SK-N-SH (cell line): ENCODE measurements at regions not wholly inside any gene's neighbourhood (a gene's known extent, or its start where the extent isn't known, plus 50 kb on each side); places are given as distances from the start of the nearest gene placed in this dataset.

ENCODE experiments used
- CTCF ChIA-PET: fragments of 300-600, 350-600 bp; formaldehyde crosslinking; extraction: SDS; loops from one replicate; lab custom pipeline; 2021; lab: Yijun Ruan, JAX
- POLR2A ChIA-PET: fragments of 350-600 bp; sonication (Branson Sonifier 250); formaldehyde crosslinking; extraction: SDS; loops from one replicate; lab custom pipeline; 2020; ENCODE audit warnings: antibody characterized with exemption, inconsistent platforms; lab: Yijun Ruan, JAX
- DNase-seq: peaks from one replicate; pipeline ENCODE4 v3.0.0; 2012
- H2AFZ ChIP-seq: fragments of 200-600 bp; sonication (generic); 2 replicates; pipeline ENCODE4 v1.8.1; 2016; ENCODE audit warnings: antibody characterized with exemption, mild to moderate bottlenecking, low read depth
- H3F3A ChIP-seq: fragments of 200-600 bp; sonication (generic); replicated peaks from 2 replicates; pipeline ENCODE3; 2016; ENCODE audit warnings: antibody characterized with exemption, mild to moderate bottlenecking; ENCODE audit not compliant: insufficient read depth
- H3K27ac ChIP-seq, 2 experiments: fragments of 200-500 bp in 1 of 2; fragments of 200-600 bp in 1 of 2; sonication (Bioruptor generic) in 1 of 2; sonication (generic), shearing (Covaris generic) in 1 of 2; 2 replicates each; pipeline versions ENCODE4 v1.5.1 to v1.6.1; 2014 to 2016; ENCODE audit warnings: low read depth in 2 of 2, inconsistent platforms in 1 of 2, low read length in 1 of 2, mild to moderate bottlenecking in 1 of 2, mixed read lengths in 1 of 2
- H3K27me3 ChIP-seq: fragments of 200-600 bp; sonication (generic), shearing (Covaris generic); 2 replicates; pipeline ENCODE4 v1.6.1; 2016; ENCODE audit warnings: mixed run types; ENCODE audit not compliant: insufficient read depth
- H3K36me3 ChIP-seq, 2 experiments: fragments of 200-500 bp in 1 of 2; fragments of 200-600 bp in 1 of 2; sonication (Bioruptor generic) in 1 of 2; sonication (generic) in 1 of 2; replicated peaks in 1 of 2; 2 replicates each; pipeline versions ENCODE3 to v1.5.1; 2014 to 2016; ENCODE audit warnings: low read length in 1 of 2, mild to moderate bottlenecking in 1 of 2; ENCODE audit not compliant: insufficient read depth in 2 of 2, control insufficient read depth in 1 of 2
- H3K4me1 ChIP-seq, 2 experiments: fragments of 200-500 bp in 1 of 2; fragments of 200-600 bp in 1 of 2; sonication (Bioruptor generic) in 1 of 2; sonication (generic), shearing (Covaris generic) in 1 of 2; 2 replicates each; pipeline versions ENCODE4 v1.5.1 to v1.6.1; 2014 to 2016; ENCODE audit warnings: low read depth in 1 of 2, low read length in 1 of 2, mixed run types in 1 of 2; ENCODE audit not compliant: insufficient read depth in 2 of 2, control insufficient read depth in 1 of 2
- H3K4me2 ChIP-seq: fragments of 200-600 bp; sonication (generic), shearing (Covaris generic); 2 replicates; pipeline ENCODE4 v1.6.1; 2017; ENCODE audit warnings: mixed run types
- H3K4me3 ChIP-seq, 2 experiments: fragments of 200-500 bp in 1 of 2; fragments of 200-600 bp in 1 of 2; sonication (Bioruptor generic) in 1 of 2; sonication (generic), shearing (Covaris generic) in 1 of 2; 2 replicates each; pipeline versions ENCODE4 v1.5.1 to v1.8.1; 2014 to 2016; ENCODE audit warnings: low read depth in 2 of 2, inconsistent platforms in 1 of 2, low read length in 1 of 2, mild to moderate bottlenecking in 1 of 2, mixed read lengths in 1 of 2, moderate library complexity in 1 of 2
- H3K79me2 ChIP-seq: fragments of 200-600 bp; sonication (generic); 2 replicates; pipeline ENCODE4 v1.8.1; 2017; ENCODE audit warnings: mild to moderate bottlenecking; ENCODE audit not compliant: insufficient read depth
- H3K9ac ChIP-seq: fragments of 200-600 bp; sonication (generic); 2 replicates; pipeline ENCODE4 v1.6.1; 2017; ENCODE audit warnings: mixed run types
- H3K9me2 ChIP-seq: fragments of 200-600 bp; sonication (generic); 2 replicates; pipeline ENCODE4 v1.6.1; 2017; ENCODE audit warnings: mixed run types
- H3K9me3 ChIP-seq: fragments of 200-600 bp; sonication (generic); 2 replicates; pipeline ENCODE4 v1.6.1; 2017; ENCODE audit warnings: mixed run types, mild to moderate bottlenecking, moderate library complexity
- H4K20me1 ChIP-seq: fragments of 200-600 bp; sonication (generic); 2 replicates; pipeline ENCODE4 v1.6.1; 2017; ENCODE audit warnings: mild to moderate bottlenecking, mixed run types; ENCODE audit not compliant: insufficient read depth
- ELF1 ChIP-seq: IDR thresholded peaks from 2 replicates; pipeline ENCODE4 v1.4.0; 2012
- EP300 ChIP-seq, 2 experiments: IDR thresholded peaks; 2 replicates each; pipeline versions ENCODE4 v1.4.0 to v1.6.1; 2012; ENCODE audit warnings: borderline replicate concordance in 1 of 2, low read depth in 1 of 2, low read length in 1 of 2
- FOSL2 ChIP-seq: IDR thresholded peaks from 2 replicates; pipeline ENCODE4 v1.4.0; 2012; ENCODE audit warnings: low read depth, mild to moderate bottlenecking, moderate library complexity, borderline replicate concordance
- FOXM1 ChIP-seq: IDR thresholded peaks from 2 replicates; pipeline ENCODE4 v1.4.0; 2012; ENCODE audit warnings: low read depth, mild to moderate bottlenecking
- GABPA ChIP-seq: IDR thresholded peaks from 2 replicates; pipeline ENCODE4 v1.4.0; 2012; ENCODE audit warnings: low read depth, mild to moderate bottlenecking
- GATA2 ChIP-seq: sonication (generic); formaldehyde crosslinking; IDR thresholded peaks from 2 replicates; pipeline ENCODE4 v1.5.0; 2020; ENCODE audit warnings: mild to moderate bottlenecking, missing genetic modification reagents
- JUND ChIP-seq: IDR thresholded peaks from 2 replicates; pipeline ENCODE4 v1.4.0; 2012
- MEF2A ChIP-seq: IDR thresholded peaks from 2 replicates; pipeline ENCODE4 v1.4.0; 2012; ENCODE audit warnings: low read depth, borderline replicate concordance
- MXI1 ChIP-seq: IDR thresholded peaks from 2 replicates; pipeline ENCODE4 v1.6.1; 2012; ENCODE audit warnings: mild to moderate bottlenecking, low read depth, low read length, improper control_type of control experiment
- NFIC ChIP-seq: IDR thresholded peaks from 2 replicates; pipeline ENCODE4 v1.4.0; 2012; ENCODE audit warnings: borderline replicate concordance
- NRF1 ChIP-seq: IDR thresholded peaks from 2 replicates; pipeline ENCODE4 v1.6.1; 2012; ENCODE audit warnings: low read depth, mild to moderate bottlenecking, low read length
- POLR2AphosphoS5 ChIP-seq: IDR thresholded peaks from 2 replicates; pipeline ENCODE4 v1.6.1; 2012; ENCODE audit warnings: low read depth, low read length
- RAD21 ChIP-seq: IDR thresholded peaks from 2 replicates; pipeline ENCODE4 v1.6.1; 2012; ENCODE audit warnings: mild to moderate bottlenecking, low read length
- RCOR1 ChIP-seq: fragments of 150-350 bp; IDR thresholded peaks from 2 replicates; pipeline ENCODE4 v1.6.1; 2017; ENCODE audit warnings: antibody characterized with exemption, low read length
- RXRA ChIP-seq: IDR thresholded peaks from 2 replicates; pipeline ENCODE4 v1.4.0; 2012; ENCODE audit warnings: low read depth, mild to moderate bottlenecking, borderline replicate concordance
- SIN3A ChIP-seq: IDR thresholded peaks from 2 replicates; pipeline ENCODE4 v1.6.1; 2012; ENCODE audit warnings: low read depth, mild to moderate bottlenecking, low read length, moderate library complexity, borderline replicate concordance
- SMC3 ChIP-seq: IDR thresholded peaks from 2 replicates; pipeline ENCODE4 v1.6.1; 2012; ENCODE audit warnings: low read depth, low read length, improper control_type of control experiment
- TAF1 ChIP-seq: IDR thresholded peaks from 2 replicates; pipeline ENCODE4 v1.6.1; 2012; ENCODE audit warnings: low read depth, mild to moderate bottlenecking, low read length, moderate library complexity, borderline replicate concordance
- TCF12 ChIP-seq: IDR thresholded peaks from 2 replicates; pipeline ENCODE4 v1.4.0; 2012
- TEAD4 ChIP-seq: IDR thresholded peaks from 2 replicates; pipeline ENCODE4 v1.4.0; 2012; ENCODE audit warnings: mild to moderate bottlenecking, borderline replicate concordance; ENCODE audit not compliant: insufficient read depth
- YY1 ChIP-seq: IDR thresholded peaks from 2 replicates; pipeline ENCODE4 v1.4.0; 2012; ENCODE audit warnings: low read depth, mild to moderate bottlenecking
- WGBS: methylation state at CpG from one replicate; pipeline ENCODE4 v1.1.6; 2017; ENCODE audit warnings: low lambda C conversion rate; 5-methylcytosine and 5-hydroxymethylcytosine counted together
- TF ChIP-seq, protein P1 (sequence below): IDR thresholded peaks from 2 replicates; pipeline ENCODE4 v1.4.0; 2012; ENCODE audit warnings: low read depth, borderline replicate concordance
- TF ChIP-seq, protein P2 (sequence below): IDR thresholded peaks from 2 replicates; pipeline ENCODE4; 2012
- TF ChIP-seq, protein P3 (sequence below): fragments of 200-600 bp; sonication (generic); IDR thresholded peaks from 2 replicates; pipeline ENCODE4 v1.6.1; 2017; ENCODE audit warnings: antibody characterized with exemption, mild to moderate bottlenecking, moderate library complexity
- TF ChIP-seq, protein P4 (sequence below): IDR thresholded peaks from 2 replicates; pipeline ENCODE4 v1.4.0; 2012; ENCODE audit warnings: low read depth, borderline replicate concordance

DNA sequence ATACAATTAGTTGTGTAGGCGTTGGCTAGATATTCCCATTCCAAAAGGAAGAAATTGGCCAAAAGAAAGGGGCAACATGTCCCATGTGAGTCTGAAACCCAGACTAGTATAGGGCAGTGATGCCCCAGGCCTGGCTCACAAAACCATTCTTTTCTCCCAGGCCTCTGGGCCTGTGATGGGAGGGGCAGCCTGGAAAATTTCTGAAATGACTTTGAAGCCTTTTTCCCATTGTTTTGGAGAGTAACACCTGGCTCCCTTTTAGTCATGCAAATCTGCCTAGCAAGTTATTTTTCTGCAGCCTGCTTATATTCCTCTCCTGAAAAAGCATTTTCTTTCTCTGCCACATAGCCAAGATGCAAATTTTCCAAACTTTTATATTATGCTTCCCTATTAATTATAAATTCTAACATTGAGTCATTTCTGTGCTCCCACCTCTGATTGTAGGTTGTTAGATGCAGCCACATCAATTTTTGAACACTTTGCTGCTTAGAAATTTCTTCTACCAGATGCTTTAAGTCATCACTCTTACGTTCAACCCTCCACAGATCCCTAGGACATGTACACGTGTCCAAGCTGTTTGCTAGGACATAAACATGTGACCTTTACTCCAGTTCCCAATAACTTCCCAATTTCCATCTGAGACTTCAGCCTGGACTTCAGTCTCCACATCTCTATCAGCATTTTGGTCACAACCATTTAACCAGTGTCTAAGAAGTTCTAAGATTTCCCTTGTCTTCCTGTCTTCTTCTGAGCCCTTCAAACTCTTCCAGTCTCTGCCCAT is 76.1 kb upstream of the MC4R start (continued):
- TF ChIP-seq, protein P1, sequence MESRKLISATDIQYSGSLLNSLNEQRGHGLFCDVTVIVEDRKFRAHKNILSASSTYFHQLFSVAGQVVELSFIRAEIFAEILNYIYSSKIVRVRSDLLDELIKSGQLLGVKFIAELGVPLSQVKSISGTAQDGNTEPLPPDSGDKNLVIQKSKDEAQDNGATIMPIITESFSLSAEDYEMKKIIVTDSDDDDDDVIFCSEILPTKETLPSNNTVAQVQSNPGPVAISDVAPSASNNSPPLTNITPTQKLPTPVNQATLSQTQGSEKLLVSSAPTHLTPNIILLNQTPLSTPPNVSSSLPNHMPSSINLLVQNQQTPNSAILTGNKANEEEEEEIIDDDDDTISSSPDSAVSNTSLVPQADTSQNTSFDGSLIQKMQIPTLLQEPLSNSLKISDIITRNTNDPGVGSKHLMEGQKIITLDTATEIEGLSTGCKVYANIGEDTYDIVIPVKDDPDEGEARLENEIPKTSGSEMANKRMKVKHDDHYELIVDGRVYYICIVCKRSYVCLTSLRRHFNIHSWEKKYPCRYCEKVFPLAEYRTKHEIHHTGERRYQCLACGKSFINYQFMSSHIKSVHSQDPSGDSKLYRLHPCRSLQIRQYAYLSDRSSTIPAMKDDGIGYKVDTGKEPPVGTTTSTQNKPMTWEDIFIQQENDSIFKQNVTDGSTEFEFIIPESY = no peak
- TF ChIP-seq GABPA = no peak
- no peak for TF ChIP-seq NFIC
- no peak for TF ChIP-seq RCOR1
- no peak for TF ChIP-seq SMC3

DNA sequence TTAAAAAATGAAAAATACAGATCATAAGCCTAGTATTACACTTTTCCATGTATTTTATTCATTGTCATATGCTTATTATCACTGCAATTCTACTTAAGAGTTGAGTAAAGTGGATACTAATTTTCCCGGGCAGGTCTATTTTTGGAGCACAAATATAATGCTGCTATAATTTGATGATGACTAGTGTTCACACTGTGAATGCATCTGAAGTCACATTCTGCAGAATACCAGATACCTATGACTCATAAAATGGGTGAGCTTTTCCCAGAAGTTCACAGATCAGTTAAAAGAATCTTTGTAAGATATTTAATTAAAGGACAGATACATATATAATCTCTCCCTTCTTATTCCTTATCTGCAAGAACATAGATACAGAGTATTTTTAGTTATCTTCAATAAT is 79.8 kb upstream of the MC4R start:
- H3K79me2 ChIP-seq = no peaks in the 10 kb centered on the region
- no peaks in the 10 kb centered on the region for H3K36me3 ChIP-seq
- no peaks in the 10 kb centered on the region for H4K20me1 ChIP-seq
- H3K9me3 ChIP-seq = no peaks in the 10 kb centered on the region
- WGBS = 7% methylated on average over 1 of the region's 1 CpG
- no peaks in the 10 kb centered on the region for H3F3A ChIP-seq
- H3K27me3 ChIP-seq = no peaks in the 10 kb centered on the region
- no peak overlapping the region for H2AFZ ChIP-seq
- peak; percentile 13 for DNase-seq
- H3K9me2 ChIP-seq = no peaks in the 10 kb centered on the region
- no peaks in the 10 kb centered on the region; a peak in 2 of 4 replicates for H3K4me1 ChIP-seq
- H3K9ac ChIP-seq = no peak overlapping the region
- ChIA-PET POLR2A (no interaction called here), CTCF (no interaction called here)
- no peak overlapping the region for H3K4me3 ChIP-seq
- peak overlapping the region in 1 of 2 experiments; percentile 17; a peak in 1 of 4 replicates for H3K27ac ChIP-seq
- TF ChIP-seq RXRA (peak; percentile 51; the same call in 1 of the 2 replicates), FOSL2 (peak; percentile 80; the same call in 1 of the 2 replicates), MEF2A (peak; percentile 97), GATA2 (CRISPR knock-in tag) (no peak), NRF1 (no peak), MXI1 (no peak), TEAD4 (peak; percentile 13; the same call in 1 of the 2 replicates), YY1 (no peak), FOXM1 (peak; percentile 29; the same call in 1 of the 2 replicates), TCF12 (peak; percentile 90), GABPA (no peak), JUND (peak; percentile 84), TAF1 (no peak), EP300 (IDR thresholded peaks at IDR 0.05; ENCODE audit: borderline replicate concordance in 1 of 2, low read depth in 1 of 2, low read length in 1 of 2) (peak; percentile 60 to 77; a peak in 3 of 4 replicates), SMC3 (no peak), RAD21 (no peak), SIN3A (no peak), NFIC (peak; percentile 40; the same call in 1 of the 2 replicates), ELF1 (no peak), POLR2AphosphoS5 (peak; percentile 71; the same call in 1 of the 2 replicates)
- TF ChIP-seq, protein P2, sequence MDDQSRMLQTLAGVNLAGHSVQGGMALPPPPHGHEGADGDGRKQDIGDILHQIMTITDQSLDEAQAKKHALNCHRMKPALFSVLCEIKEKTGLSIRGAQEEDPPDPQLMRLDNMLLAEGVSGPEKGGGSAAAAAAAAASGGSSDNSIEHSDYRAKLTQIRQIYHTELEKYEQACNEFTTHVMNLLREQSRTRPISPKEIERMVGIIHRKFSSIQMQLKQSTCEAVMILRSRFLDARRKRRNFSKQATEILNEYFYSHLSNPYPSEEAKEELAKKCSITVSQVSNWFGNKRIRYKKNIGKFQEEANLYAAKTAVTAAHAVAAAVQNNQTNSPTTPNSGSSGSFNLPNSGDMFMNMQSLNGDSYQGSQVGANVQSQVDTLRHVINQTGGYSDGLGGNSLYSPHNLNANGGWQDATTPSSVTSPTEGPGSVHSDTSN = peak; percentile 80
- TF ChIP-seq, protein P3, sequence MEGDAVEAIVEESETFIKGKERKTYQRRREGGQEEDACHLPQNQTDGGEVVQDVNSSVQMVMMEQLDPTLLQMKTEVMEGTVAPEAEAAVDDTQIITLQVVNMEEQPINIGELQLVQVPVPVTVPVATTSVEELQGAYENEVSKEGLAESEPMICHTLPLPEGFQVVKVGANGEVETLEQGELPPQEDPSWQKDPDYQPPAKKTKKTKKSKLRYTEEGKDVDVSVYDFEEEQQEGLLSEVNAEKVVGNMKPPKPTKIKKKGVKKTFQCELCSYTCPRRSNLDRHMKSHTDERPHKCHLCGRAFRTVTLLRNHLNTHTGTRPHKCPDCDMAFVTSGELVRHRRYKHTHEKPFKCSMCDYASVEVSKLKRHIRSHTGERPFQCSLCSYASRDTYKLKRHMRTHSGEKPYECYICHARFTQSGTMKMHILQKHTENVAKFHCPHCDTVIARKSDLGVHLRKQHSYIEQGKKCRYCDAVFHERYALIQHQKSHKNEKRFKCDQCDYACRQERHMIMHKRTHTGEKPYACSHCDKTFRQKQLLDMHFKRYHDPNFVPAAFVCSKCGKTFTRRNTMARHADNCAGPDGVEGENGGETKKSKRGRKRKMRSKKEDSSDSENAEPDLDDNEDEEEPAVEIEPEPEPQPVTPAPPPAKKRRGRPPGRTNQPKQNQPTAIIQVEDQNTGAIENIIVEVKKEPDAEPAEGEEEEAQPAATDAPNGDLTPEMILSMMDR = no peak
- TF ChIP-seq, protein P4, sequence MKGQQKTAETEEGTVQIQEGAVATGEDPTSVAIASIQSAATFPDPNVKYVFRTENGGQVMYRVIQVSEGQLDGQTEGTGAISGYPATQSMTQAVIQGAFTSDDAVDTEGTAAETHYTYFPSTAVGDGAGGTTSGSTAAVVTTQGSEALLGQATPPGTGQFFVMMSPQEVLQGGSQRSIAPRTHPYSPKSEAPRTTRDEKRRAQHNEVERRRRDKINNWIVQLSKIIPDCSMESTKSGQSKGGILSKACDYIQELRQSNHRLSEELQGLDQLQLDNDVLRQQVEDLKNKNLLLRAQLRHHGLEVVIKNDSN = no peak
- no peak overlapping the region for H3K4me2 ChIP-seq
